ENCODE measurements at regions not wholly inside any gene's neighbourhood (a gene's known extent, or its start where the extent isn't known, plus 50 kb on each side); places are given as distances from the start of the nearest gene placed in this dataset.

DNA sequence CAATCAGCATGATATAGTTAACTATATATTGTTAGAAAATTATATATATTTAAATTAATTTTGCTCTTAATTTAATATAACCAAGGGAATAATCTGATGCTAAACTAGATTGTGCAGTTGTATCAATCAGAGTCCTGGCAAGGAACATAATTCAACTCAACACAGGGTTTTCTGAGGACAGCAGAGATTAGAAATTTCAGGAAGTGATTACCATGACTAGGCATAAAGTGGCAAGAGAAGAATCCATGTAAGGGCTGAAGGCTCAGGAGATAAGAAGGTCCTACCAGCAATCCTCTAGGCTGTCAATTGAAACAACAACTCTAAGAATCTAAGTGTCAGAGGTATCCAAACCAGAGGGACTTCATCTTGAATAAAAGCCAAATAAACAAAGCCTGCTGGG, 807.8 kb downstream of the DSC3 start:
- TF ChIP-seq, protein P1, sequence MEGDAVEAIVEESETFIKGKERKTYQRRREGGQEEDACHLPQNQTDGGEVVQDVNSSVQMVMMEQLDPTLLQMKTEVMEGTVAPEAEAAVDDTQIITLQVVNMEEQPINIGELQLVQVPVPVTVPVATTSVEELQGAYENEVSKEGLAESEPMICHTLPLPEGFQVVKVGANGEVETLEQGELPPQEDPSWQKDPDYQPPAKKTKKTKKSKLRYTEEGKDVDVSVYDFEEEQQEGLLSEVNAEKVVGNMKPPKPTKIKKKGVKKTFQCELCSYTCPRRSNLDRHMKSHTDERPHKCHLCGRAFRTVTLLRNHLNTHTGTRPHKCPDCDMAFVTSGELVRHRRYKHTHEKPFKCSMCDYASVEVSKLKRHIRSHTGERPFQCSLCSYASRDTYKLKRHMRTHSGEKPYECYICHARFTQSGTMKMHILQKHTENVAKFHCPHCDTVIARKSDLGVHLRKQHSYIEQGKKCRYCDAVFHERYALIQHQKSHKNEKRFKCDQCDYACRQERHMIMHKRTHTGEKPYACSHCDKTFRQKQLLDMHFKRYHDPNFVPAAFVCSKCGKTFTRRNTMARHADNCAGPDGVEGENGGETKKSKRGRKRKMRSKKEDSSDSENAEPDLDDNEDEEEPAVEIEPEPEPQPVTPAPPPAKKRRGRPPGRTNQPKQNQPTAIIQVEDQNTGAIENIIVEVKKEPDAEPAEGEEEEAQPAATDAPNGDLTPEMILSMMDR (conservative IDR thresholded peaks at IDR 0.05; ENCODE audit: low read length): no peak
- TF ChIP-seq EZH2phosphoT487 (IDR thresholded peaks at IDR 0.05; ENCODE audit: borderline replicate concordance): no peak
